HEK293T (cell line): ENCODE measurements at regions not wholly inside any gene's neighbourhood (a gene's known extent, or its start where the extent isn't known, plus 50 kb on each side); places are given as distances from the start of the nearest gene placed in this dataset.

Experiments
- ARNT ChIP-seq: fragments of 450-650 bp; IDR thresholded peaks from 2 replicates; pipeline ENCODE4 v1.6.1; 2017; ENCODE audit warnings: mild to moderate bottlenecking
- CTBP1 ChIP-seq: fragments of 450-650 bp; IDR thresholded peaks from 2 replicates; pipeline ENCODE4 v1.6.1; 2016; ENCODE audit warnings: borderline replicate concordance
- FOXM1 ChIP-seq: fragments of 450-650 bp; IDR thresholded peaks from 2 replicates; pipeline ENCODE4 v1.6.1; 2017; ENCODE audit warnings: mild to moderate bottlenecking, borderline replicate concordance
- TARDBP ChIP-seq: fragments of 450-650 bp; IDR thresholded peaks from 2 replicates; pipeline ENCODE4 v1.6.1; 2016

- TF ChIP-seq ARNT (no peak), FOXM1 (no peak), TARDBP (no peak), CTBP1 (no peak)
Measured at GRCh38 chr6:95280686-95281273, 296.6 kb upstream of the MANEA start.
